OCI-M2 (cell line): ENCODE measurements at regions not wholly inside any gene's neighbourhood (a gene's known extent, or its start where the extent isn't known, plus 50 kb on each side); places are given as distances from the start of the nearest gene placed in this dataset.

Experiments used
- DNase-seq: peaks from one replicate; lab custom pipeline; 2025; ENCODE audit not compliant: unreplicated experiment; lab: John Stamatoyannopoulos, UW

GRCh38 chr14:65348137-65348536 lies 64.4 kb upstream of the FUT8 start:
- DNase-seq, result no peak

- no peak for DNase-seq
Observed at GRCh38 chr14:65349100-65349499, 63.4 kb upstream of the FUT8 start.

- no peak for DNase-seq
Observed at GRCh38 chr14:65351493-65352194, 60.9 kb upstream of the FUT8 start.

- DNase-seq, result no peak
Observed at GRCh38 chr14:65352964-65353530, 59.5 kb upstream of the FUT8 start.

- DNase-seq, result no peak
Observed at GRCh38 chr14:65354131-65354530, 58.4 kb upstream of the FUT8 start.

GRCh38 chr14:65354715-65355114 lies 57.8 kb upstream of the FUT8 start:
- no peak for DNase-seq

- no peak for DNase-seq
Observed at GRCh38 chr14:65356327-65356836, 56.1 kb upstream of the FUT8 start.

GRCh38 chr14:65357113-65357512 lies 55.4 kb upstream of the FUT8 start:
- DNase-seq, result no peak

- no peak for DNase-seq
Observed at GRCh38 chr14:65357689-65358088, 54.8 kb upstream of the FUT8 start.

- DNase-seq, result no peak
Observed at GRCh38 chr14:65359503-65359902, 53.0 kb upstream of the FUT8 start.

- DNase-seq, result no peak
Observed at GRCh38 chr14:65360144-65360784, 52.3 kb upstream of the FUT8 start.

GRCh38 chr14:65361920-65362319 lies 50.6 kb upstream of the FUT8 start:
- no peak for DNase-seq
